VCaP (cell line): ENCODE measurements at regions not wholly inside any gene's neighbourhood (a gene's known extent, or its start where the extent isn't known, plus 50 kb on each side); places are given as distances from the start of the nearest gene placed in this dataset.

Experiments used
- H3K27ac ChIP-seq: fragments of 450-650 bp; 2 replicates; pipeline ENCODE4 v1.5.1; 2017
- TF ChIP-seq, protein P1 (sequence below): fragments of 450-650 bp; conservative IDR thresholded peaks from 2 replicates; pipeline ENCODE4 v1.5.1; 2017; ENCODE audit warnings: mild to moderate bottlenecking, moderate library complexity

DNA sequence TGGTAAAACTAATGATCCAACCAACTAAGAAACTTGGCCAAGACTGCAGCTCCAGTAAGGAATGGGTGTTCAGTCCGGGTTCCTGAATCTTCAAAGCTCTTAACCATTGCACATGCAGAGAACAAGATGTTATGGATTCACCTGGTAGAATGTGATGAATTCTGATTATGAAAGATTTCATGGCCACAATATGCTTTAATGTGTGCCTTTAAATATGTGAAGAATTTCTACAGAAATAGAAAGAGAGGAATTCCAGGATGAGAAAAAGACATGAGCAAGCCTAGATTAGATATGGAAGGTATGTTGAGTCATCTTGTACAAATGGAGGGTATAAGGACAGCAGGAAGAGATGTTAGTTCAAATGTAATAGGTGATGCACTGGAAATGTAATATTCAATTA is 472.2 kb upstream of the TENM3 start:
- no peak overlapping the region for H3K27ac ChIP-seq
- TF ChIP-seq, protein P1, sequence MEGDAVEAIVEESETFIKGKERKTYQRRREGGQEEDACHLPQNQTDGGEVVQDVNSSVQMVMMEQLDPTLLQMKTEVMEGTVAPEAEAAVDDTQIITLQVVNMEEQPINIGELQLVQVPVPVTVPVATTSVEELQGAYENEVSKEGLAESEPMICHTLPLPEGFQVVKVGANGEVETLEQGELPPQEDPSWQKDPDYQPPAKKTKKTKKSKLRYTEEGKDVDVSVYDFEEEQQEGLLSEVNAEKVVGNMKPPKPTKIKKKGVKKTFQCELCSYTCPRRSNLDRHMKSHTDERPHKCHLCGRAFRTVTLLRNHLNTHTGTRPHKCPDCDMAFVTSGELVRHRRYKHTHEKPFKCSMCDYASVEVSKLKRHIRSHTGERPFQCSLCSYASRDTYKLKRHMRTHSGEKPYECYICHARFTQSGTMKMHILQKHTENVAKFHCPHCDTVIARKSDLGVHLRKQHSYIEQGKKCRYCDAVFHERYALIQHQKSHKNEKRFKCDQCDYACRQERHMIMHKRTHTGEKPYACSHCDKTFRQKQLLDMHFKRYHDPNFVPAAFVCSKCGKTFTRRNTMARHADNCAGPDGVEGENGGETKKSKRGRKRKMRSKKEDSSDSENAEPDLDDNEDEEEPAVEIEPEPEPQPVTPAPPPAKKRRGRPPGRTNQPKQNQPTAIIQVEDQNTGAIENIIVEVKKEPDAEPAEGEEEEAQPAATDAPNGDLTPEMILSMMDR: no peak

DNA sequence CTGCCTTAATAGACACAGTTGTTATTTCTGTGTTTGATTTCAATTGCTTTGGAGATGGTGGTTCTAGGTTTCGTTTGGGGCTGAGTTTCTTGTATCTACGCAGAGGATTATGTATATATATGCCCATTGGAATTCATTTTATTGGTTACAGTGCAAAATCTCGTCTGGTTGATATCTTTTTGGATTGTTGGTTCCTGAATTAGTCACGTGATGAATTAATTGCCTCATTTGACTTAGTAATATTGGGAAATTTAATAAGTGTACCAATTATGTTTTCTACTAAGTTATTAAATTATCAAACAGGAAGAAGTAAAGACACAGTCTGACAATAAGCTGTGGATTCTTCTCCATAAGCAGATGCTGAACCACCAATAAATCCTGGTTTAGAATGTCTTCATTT is 467.9 kb upstream of the TENM3 start:
- H3K27ac ChIP-seq: no peak overlapping the region
- TF ChIP-seq, protein P1: no peak

DNA sequence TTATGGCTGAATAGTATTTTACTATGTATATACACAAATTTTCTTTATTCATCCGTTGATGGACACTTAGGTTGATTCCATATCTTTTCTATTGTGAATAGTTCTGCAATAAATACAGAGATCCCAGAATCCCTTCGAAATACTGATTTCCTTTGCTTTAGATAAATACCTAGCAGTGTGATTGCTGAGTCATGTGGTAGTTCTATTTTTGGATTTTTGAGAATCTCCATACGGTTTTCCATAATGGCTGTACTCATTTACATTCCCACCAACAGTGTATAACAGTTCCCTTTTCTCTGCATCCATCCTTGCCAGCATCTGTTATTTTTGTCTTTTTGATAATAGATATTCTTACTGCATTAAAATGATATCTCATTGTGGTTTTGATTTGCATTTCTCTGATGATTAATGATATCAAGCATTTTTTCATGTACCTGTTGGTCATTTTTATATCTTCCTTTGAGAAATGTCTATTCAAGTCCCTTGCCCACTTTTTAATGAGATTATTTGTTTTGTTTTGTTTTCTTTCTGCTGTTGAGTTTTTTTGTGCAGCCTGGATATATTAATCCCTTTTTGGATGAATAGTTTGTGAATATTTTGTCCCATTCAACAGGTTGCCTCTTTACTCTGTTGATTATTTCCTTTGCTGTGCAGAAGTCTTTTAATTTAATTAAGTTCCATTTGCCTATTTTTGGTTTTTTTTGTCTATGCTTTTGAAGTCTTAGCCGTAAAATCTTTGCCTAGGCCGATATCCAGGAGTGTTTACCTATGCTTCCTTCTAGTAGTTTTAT is 466.7 kb upstream of the TENM3 start:
- TF ChIP-seq, protein P1: no peak
- no peak overlapping the region for H3K27ac ChIP-seq

DNA sequence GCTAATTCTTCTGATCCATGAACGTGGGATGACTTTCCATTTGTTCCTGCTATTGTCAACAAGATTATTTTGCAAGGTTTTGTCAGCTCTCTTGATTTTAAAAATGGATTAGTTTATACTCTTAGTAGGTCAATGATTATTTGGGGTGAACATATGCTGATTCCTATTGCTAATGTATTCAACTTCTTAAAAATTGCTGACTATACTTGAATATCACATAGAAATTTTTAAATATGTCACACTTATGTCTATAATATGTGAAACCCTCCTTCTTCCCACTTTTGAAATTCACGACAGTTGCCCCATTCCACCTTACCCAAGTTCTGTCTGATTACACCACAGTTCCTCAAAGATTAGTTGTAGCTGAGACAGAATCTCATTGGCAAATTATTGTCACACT is 465.7 kb upstream of the TENM3 start:
- no peak overlapping the region for H3K27ac ChIP-seq
- TF ChIP-seq, protein P1: no peak

DNA sequence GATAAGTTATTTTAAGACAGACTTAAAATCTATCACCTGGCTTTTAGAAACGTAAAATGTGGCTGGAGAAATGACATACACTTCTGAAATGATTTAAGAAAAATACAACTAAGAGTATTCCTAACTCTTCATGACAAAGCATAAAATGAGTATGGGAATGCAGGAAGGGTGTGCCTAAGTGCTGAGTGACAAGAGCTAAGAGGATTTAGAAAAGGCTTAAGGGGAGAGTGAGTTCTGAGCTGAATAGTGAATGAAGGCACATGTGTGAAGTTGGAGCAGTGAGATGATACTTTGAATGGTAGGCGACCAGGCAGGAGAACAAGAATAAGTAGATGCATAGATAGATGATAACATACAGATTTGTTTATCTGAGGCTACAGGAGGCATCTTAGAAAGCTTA is 458.3 kb upstream of the TENM3 start:
- no peak overlapping the region for H3K27ac ChIP-seq
- TF ChIP-seq, protein P1: no peak

DNA sequence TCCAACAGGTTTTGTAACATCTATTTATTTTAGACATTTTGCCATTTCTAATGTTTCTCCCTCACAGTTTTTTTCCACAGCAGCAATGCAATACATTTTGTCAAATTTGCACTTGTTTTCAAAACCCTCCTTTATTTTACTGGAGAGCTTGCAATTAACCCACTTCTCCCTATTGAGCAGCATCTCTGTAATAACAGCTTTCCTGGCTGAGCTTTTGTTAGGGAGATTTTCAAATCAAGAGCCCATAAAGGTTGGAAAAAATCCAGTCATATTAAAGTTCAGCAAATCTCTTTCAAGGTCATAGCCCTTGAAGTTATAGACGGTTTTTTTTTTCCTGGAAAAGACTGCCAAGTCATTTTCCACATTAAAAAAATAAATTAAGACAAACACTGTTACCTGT is 450.6 kb upstream of the TENM3 start:
- TF ChIP-seq, protein P1: no peak
- no peak overlapping the region for H3K27ac ChIP-seq

DNA sequence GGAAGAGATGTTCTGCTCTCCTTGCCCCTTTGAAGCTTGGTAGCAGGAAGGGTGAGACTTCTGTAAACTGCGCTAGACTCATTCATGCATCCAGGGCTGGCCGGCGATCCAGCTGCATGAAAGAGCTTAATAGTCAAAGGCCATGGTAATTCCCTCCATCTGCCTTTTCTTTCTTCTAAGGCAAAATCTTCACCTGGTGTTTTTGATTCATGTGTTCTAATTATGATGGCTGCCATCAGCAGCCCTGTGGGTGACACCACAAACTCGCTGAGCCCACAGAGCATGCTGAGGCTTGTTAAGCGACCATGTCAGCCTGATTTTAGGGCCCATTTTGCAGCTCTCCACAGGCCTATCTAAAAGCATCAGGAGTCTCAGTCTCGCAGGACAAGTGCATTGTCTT is 450.1 kb upstream of the TENM3 start:
- no peak overlapping the region for H3K27ac ChIP-seq
- TF ChIP-seq, protein P1: no peak
